ENCODE measurements at regions not wholly inside any gene's neighbourhood (a gene's known extent, or its start where the extent isn't known, plus 50 kb on each side); places are given as distances from the start of the nearest gene placed in this dataset.

DNA sequence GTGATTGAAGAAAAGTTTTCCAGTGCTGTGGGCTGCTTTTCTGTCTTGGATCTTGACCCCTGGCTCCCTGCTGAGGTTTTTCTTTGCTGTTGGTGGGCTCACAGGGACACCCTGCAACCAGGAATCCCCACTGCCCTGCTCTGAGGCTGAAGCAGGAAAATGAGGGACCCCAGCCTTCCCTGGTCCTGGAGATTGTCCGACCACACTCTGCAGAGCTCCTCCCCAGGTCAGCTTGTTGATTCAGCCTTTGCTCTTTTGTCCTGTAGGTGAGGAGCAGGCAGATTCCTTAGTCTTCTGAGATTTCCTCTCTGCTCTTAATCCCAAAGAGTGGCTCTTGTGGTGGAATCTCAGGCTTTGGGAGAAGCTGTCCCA, 194.5 kb downstream of the RPLP1 start:
- H3K9ac ChIP-seq (ENCODE audit: low read length): no peak overlapping the region
- no peaks in the 10 kb centered on the region for H3F3A ChIP-seq (ENCODE audit: insufficient read depth, low read length)
- H3K9me2 ChIP-seq (ENCODE audit: low read depth, low read length): no peaks in the 10 kb centered on the region
- no peak overlapping the region for H3K27ac ChIP-seq (ENCODE audit: low read depth, low read length, poor library complexity, severe bottlenecking)
- no peak overlapping the region for H3K4me2 ChIP-seq (ENCODE audit: low read length)
- H3K79me2 ChIP-seq (ENCODE audit: insufficient read depth, low read length): no peaks in the 10 kb centered on the region
- no peaks in the 10 kb centered on the region for H3K9me3 ChIP-seq (ENCODE audit: low read length)
- H4K20me1 ChIP-seq (ENCODE audit: insufficient read depth, low read length): no peaks in the 10 kb centered on the region
- TF ChIP-seq EZH2 (IDR thresholded peaks at IDR 0.05; ENCODE audit: borderline replicate concordance, low read length): no peak
- TF ChIP-seq CTCF (IDR thresholded peaks at IDR 0.05; ENCODE audit: low read length): no peak
- no peak overlapping the region for H3K4me3 ChIP-seq (ENCODE audit: low read depth, low read length, poor library complexity, severe bottlenecking)
- H3K36me3 ChIP-seq (ENCODE audit: insufficient read depth, low read length): no peaks in the 10 kb centered on the region
- H3K4me1 ChIP-seq (ENCODE audit: insufficient read depth, low read length, severe bottlenecking): no peaks in the 10 kb centered on the region
- peaks cover 15% of the 10 kb centered on the region; the same call in 1 of the 2 replicates for H3K27me3 ChIP-seq (ENCODE audit: insufficient read depth, low read length)
- H2AFZ ChIP-seq (ENCODE audit: low read length): no peak overlapping the region

DNA sequence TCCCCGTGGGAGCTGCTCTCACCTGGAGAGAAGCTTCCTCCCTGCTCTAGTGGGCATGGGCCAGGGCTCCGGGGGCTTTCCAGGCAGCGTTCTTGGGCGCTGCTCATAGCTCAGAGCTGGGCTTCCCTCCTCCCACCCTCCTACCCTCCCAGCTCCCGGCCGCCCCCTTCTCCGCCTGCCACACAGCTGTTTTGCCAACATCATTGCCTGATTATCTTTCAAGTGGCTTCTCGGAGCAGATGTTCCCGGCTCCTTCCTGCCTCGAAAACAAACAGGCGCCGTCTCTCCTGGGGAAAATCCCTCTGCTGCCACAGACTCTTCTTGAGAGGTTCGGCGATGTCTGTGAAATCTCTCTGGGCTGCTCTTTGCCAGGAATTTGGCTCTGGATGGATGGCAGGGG, 195.6 kb downstream of the RPLP1 start:
- H3K36me3 ChIP-seq (ENCODE audit: insufficient read depth, low read length): no peaks in the 10 kb centered on the region
- no peak overlapping the region for H3K4me3 ChIP-seq (ENCODE audit: low read depth, low read length, poor library complexity, severe bottlenecking)
- H3K4me2 ChIP-seq (ENCODE audit: low read length): no peak overlapping the region
- H3K9me3 ChIP-seq (ENCODE audit: low read length): no peaks in the 10 kb centered on the region
- H2AFZ ChIP-seq (ENCODE audit: low read length): no peak overlapping the region
- H3K9me2 ChIP-seq (ENCODE audit: low read depth, low read length): no peaks in the 10 kb centered on the region
- no peaks in the 10 kb centered on the region for H3F3A ChIP-seq (ENCODE audit: insufficient read depth, low read length)
- TF ChIP-seq EZH2 (IDR thresholded peaks at IDR 0.05; ENCODE audit: borderline replicate concordance, low read length) (no peak), CTCF (IDR thresholded peaks at IDR 0.05; ENCODE audit: low read length) (no peak)
- no peak overlapping the region for H3K27ac ChIP-seq (ENCODE audit: low read depth, low read length, poor library complexity, severe bottlenecking)
- H4K20me1 ChIP-seq (ENCODE audit: insufficient read depth, low read length): no peaks in the 10 kb centered on the region
- no peak overlapping the region for H3K9ac ChIP-seq (ENCODE audit: low read length)
- H3K27me3 ChIP-seq (ENCODE audit: insufficient read depth, low read length): peaks cover 15% of the 10 kb centered on the region
- H3K4me1 ChIP-seq (ENCODE audit: insufficient read depth, low read length, severe bottlenecking): no peaks in the 10 kb centered on the region
- H3K79me2 ChIP-seq (ENCODE audit: insufficient read depth, low read length): no peaks in the 10 kb centered on the region

GRCh38 chr15:69648775-69649735, 196.4 kb downstream of the RPLP1 start:
- no peak overlapping the region for H3K9ac ChIP-seq (ENCODE audit: low read length)
- H3K27me3 ChIP-seq (ENCODE audit: insufficient read depth, low read length): peaks cover 23% of the 10 kb centered on the region
- H3K9me2 ChIP-seq (ENCODE audit: low read depth, low read length): no peaks in the 10 kb centered on the region
- H3K9me3 ChIP-seq (ENCODE audit: low read length): 0 out of 2 replicates have a peak, but pooled peaks cover 4% of the 10 kb centered on the region
- no peak overlapping the region for H3K27ac ChIP-seq (ENCODE audit: low read depth, low read length, poor library complexity, severe bottlenecking)
- H3K79me2 ChIP-seq (ENCODE audit: insufficient read depth, low read length): no peaks in the 10 kb centered on the region
- H4K20me1 ChIP-seq (ENCODE audit: insufficient read depth, low read length): no peaks in the 10 kb centered on the region
- H3K4me1 ChIP-seq (ENCODE audit: insufficient read depth, low read length, severe bottlenecking): no peaks in the 10 kb centered on the region
- no peaks in the 10 kb centered on the region for H3F3A ChIP-seq (ENCODE audit: insufficient read depth, low read length)
- H3K4me2 ChIP-seq (ENCODE audit: low read length): no peak overlapping the region
- H3K36me3 ChIP-seq (ENCODE audit: insufficient read depth, low read length): no peaks in the 10 kb centered on the region
- no peak overlapping the region for H3K4me3 ChIP-seq (ENCODE audit: low read depth, low read length, poor library complexity, severe bottlenecking)
- no peak overlapping the region for H2AFZ ChIP-seq (ENCODE audit: low read length)
- TF ChIP-seq CTCF (IDR thresholded peaks at IDR 0.05; ENCODE audit: low read length) (no peak), EZH2 (IDR thresholded peaks at IDR 0.05; ENCODE audit: borderline replicate concordance, low read length) (no peak)
